NK-92 treated with Interleukin-12 subunit alpha and Interleukin-12 subunit beta, amount 100 ng/mL, for 24 hours (cell line): ENCODE measurements at regions not wholly inside any gene's neighbourhood (a gene's known extent, or its start where the extent isn't known, plus 50 kb on each side); places are given as distances from the start of the nearest gene placed in this dataset.

Source experiments
- DNase-seq: peaks from one replicate; lab custom pipeline; 2025; lab: John Stamatoyannopoulos, UW

DNA sequence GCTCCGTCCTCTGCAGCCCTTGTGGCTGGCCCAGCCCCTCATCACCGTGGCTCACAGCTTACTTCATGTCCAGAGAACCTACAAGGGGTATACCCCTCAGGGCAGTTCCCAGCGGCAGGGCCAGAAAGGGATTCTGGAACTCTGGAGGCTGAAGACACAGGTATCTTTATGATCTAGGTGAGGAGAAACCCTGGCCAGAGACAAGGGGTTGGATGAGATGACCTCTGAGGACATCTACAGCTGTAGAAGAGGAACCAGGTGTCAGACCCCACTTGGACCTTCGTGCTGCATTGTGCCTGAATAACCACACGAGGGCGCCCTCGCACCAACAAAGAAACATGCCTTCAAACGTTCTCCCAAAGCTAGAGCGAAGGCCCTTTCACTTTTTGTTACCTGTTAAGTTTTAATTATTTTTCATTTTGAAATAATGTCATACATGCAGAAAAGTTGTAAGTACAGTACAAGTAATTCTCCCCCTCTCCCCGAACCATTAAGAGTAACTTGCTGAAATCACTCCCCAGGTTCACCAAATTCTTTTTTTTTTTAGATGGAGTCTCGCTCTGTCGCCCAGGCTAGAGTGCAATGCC, 118.7 kb upstream of the SMAD3 start:
- peak; percentile 54 for DNase-seq

DNA sequence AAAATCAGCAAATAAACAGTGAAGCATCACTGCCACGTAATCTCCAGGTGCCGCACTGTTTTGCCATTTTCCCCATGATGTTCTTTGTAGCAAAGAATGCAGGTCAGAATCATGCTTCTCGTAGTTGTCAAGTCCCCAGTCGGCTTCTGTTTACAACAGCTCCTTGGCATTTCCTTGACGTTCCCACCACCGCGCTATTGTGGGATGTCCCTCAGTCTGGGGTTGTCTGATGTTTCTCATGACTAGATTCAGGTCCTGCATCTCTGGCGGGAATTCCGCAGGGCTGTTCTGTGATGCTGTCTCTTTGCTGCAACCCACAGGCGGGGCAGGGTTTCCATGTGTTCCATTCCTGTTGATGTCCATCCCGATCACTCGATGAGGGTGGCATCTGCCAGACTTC, 117.9 kb upstream of the SMAD3 start:
- no peak for DNase-seq

DNA sequence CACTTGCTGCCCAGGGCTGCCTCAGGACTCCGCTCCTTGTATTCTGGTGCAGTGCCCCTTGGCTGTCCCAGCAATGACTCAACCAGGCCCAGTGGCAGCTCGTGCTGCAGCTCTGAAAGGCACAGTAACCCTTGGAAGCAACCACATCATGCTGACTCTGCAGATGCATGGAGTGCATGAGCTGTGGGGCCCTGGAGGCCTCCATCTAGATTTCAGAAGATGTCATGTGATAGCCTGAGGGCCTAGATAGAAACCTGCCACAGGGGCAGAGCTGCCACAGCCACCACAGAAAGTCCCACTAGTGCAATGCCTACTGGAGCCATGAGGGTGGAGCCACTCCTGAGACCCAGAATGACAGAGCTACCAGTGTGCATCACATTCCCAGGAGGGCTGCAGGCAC, 117.1 kb upstream of the SMAD3 start:
- DNase-seq = no peak

DNA sequence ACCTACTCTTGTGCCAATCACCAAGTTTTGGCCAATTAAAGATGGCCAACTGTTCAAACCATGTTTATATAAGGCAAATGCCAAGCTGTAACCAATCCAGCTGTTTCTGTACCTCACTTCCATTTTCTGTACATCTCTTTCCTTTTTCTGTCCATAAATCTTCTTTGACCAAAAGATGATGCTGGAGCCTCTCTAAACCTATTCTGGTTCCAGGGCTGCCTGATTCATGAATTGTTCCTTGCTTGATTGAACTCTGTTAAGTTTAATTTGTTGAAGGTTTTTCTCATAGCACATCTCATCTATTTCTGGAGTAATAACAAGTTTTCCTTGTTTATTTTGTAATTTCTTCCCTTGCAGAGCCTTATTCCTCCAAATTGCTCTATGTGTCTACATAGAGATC, 115.3 kb upstream of the SMAD3 start:
- DNase-seq = no peak

DNA sequence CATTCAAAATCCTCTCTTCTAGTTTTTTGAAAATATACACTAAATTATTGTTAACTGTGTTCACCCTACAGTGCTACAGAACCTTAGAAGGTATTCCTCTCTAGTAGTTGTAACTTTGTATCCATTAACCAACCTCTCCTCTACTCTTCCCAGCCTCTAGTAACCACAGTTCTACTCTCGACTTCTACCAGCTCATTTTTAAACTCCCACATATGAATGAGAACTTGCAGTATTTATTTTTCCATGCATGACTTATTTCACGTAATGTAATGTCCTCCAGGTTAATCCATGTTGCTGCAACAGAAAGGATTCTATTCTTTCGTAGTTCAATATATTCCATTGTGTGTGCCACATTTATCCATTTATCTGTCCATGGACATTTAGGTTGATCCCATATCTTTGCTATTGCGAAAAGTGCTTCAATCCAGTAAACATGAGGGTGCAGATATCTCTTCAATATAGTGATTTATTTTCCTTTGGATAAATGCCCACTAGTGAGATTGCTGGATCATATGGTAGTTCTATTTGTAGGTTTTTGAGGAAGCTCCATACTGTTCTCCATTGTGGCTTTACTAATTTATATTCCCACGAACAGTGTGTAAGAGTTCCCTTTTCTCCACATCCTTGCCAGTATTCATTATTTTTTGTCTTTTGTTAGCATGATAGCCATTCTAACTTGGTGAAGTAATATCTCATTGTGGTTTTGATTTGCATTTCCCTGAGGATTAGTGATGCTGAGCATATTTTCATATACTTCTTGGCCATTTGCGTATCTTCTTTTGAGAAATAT, 113.7 kb upstream of the SMAD3 start:
- DNase-seq = no peak

DNA sequence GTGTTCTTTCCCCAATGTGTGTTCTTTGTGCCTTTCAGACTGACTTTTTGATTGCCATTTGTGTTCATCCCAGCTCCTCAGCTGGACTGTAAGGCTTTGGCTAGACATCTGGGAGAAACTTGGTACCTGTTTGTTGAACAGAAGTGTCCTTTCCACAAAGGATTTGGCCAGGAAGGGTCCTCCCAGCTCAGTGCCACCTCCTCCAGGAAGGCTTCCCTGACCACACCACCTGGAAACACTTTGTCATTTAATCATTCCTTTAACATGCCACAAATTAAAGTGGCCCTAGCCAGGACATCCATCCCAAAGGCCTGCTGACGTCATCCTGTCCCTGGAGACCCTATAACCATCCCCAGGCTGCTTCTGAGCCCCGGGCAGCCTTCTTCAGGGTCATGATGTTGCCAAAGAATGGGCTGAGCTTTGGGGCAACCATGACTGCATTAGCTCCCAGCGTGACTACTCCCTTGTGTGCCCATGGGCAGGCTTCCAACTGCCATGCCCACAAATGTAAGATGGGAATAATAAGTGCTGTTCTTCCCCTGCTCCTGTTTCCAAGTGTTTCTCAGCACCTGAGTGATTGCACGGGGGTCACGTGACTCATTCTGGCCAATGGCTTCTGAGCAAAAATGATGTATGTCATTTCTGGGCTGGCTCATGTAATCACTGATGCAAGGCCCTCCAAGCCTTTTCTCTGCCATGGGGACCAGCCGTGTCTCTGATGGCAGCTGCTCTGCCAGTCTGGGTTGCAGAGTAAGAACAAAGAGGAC, 112.5 kb upstream of the SMAD3 start:
- DNase-seq = no peak

DNA sequence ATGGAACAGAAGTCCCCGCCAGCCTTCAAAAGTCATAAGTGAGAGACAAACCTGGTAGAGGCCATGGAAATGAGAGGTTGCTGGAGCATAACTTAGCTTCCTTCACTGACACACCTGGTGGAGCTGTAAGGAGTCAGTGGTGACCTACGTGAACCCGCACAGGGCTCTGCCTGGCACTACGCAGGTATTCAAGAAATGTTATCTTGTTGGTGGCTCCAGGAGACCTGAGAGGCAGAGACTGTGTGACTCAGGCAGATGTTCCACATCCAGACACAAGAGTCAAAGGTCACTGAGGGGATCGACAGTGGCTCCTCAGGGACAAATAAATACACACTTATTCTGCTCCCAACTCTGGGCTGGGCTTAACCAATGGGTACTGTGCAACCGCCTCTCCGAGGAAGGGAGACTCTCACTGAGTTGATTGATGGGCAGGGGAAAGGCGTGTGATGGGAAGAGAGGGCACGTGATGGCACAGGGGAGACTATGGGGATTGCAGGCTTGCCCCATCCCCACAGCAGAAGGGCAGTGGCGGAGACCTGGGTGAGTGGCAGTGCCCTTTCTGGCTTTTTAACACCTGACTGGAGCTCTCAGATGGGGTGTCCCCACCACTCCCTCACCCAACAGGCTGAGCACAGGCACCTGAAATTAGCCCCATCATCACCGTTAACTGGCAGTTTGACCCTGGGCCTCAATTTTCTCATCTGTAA, 111.7 kb upstream of the SMAD3 start:
- DNase-seq = no peak

DNA sequence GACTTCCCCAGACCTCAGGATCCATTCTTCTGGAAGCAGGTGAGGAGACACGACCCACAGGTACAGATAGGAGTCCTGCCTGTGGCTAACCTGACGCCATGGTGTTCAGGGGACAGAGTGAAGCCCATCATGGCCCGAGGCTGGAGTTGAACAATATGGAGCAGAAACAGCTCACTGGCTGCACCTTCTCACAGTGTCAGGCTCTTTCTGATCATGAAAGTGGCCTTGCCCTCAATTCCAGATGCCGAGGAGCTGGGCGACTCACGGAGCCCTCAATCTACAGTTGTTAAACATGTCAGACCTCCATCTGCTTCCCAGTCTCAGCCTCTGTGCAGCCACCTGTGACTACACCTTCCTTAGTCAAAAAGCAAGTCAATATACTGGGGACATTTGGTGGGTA, 110.8 kb upstream of the SMAD3 start:
- DNase-seq = no peak

DNA sequence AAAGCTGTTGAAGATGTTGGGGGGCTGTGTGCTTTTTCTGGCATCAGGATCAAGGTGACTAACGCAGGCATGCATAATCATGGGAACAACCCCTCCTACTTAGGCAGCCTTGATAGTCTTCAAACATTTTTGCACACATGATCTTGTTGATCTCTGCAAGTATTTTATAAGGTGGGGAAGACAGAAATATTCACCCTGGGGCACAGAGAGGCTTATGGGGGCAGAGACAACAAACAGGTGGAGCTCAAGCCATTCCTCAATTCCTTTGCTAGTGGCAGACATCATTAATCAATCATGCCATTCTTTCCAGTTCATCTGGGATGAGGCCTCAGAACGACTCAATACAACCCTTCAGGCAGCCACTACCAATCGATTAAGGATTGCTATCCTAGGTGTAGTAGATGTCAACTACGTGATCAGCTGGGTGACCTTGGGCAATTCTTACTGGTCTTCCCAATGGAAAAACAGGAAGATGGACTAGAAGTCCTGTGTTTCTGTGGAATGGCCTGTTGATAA, 110.3 kb upstream of the SMAD3 start:
- DNase-seq = no peak

DNA sequence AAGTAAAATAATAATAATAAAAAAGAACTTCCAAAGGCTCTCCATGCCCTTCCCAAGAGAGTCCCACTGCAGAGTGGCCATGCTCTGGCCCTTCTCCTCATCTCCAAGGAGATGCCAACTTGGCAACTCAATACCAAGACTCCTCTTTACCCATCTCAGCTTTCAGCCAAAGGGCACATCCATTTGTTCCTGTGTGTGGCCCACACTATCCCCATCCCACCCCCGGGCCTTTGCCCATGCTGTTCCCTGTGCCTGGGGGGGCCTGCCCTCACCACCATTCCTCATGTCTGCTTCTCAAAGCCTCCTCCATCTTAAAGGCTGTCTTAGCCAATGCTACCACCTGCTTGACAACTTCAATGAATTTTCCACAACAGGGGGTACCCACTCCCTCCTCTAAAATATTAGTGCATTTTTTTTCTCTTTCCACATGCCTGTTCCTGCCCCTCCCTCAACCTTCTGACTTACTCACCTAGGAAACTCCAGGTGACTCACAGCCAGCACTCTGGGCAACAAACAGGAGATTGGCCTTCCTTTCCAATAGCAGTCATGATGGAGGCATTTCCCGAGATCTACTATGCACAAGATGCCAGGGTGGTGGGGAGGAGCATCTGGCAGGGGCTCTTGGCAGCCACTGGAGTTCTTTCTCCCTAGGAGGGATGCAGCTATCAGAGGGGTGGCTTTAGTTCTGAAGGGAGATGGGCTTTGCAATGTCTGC, 109.4 kb upstream of the SMAD3 start:
- no peak for DNase-seq

DNA sequence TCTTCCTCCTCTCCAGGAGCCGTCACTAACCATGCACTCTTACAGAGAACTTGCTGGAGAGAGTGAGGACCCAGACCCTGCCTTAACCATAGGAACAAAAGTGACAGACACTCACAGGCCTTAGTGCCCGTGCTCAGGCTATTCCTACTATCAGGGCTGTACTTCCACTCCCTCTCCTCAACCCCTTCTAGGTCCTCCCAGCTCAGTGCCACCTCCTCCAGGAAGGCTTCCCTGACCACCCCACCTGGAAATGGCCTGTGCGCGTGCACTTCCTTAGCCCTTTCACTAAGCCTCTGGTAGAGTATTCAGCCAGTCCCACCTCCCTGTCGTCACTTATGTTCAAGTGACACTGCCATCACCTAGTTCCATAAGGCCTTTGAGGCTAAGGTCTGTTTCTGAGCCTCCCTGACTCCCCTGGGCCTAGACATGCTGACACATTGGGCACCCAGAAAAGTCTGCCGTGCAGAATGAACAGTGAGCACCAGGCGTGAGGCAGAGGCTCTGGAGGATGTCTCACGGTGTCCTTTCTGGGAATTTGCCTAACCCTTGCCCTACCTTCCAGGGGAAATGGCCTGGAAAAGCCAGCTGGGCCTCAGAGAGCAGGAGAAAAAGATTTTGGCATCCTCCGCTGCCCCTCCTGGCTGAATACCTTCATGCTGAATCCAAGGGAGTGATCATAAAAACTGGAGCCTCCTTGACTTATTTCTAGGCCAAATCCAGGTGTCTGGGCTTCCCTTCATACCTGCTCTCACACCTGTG, 108.6 kb upstream of the SMAD3 start:
- DNase-seq = no peak

DNA sequence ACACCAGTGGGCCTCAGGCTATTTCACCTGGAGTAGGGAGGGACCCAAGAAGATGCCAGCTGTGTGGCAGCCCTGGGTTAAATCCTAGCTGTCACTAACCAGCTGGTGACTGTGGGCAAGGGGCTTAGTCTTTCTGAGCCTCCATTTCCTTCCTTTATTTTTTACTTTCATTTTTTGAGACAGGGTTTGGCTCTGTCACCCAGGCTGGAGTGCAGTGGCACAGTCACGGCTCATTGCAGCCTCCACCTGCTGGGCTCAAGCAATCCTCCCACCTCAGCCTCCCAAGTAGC, 108.0 kb upstream of the SMAD3 start:
- no peak for DNase-seq

DNA sequence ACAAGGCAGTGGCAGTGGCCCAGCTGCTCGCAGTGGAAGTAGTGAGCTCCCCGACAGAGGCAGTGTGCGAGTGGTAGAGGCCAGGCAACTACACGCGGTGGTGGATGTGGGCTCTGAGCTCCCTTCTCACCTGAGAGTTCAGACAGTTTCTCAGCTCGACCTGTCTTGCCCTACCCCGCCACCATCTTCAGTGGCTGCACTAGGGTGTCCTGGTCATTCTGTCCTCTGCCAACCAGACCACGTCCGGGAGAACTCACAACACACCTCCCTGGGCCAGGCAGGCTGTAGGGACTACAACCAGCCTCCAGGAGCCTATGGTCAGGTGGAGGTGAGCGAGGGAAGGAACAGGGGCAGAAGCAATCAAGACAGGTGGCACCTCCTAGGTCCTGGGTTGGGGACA, 106.3 kb upstream of the SMAD3 start:
- no peak for DNase-seq

DNA sequence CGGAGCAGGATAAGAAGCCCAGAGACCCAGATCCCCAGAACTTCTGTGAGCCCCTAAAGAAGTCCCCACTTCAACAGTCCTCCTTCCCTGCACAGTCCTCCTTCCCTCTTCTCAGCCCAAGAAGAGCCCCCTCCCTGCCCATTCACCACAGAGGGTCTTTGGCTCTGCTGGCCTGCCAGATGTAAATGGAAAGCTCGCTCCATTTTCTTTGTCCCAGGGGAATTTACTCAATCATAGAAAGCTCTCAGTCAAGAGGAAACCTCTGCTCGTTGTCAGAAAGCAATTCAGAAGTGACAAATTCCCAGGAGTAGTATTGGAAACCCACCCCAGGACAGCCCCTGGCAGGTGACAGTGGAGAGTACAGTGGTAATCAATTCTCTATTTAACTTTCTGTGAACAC, 105.5 kb upstream of the SMAD3 start:
- DNase-seq = no peak

DNA sequence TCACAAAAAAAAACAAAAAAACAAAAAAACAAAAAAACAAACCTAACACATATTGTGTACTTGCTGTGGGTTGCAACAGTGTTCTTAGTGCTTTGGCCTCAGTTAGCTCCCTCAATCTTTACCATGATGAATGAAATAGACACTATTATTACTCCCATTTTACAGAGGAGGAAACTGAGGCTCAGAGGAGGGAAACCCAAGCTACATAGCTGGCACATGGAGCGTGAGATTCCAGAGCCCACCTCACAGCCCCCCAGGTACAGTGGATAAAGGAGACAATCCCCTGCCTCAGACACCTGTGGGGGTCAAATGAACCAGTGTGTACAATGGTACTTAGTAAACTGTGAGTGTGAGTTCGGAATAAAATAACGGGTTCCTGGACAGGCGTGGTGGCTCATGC, 104.9 kb upstream of the SMAD3 start:
- DNase-seq = no peak

DNA sequence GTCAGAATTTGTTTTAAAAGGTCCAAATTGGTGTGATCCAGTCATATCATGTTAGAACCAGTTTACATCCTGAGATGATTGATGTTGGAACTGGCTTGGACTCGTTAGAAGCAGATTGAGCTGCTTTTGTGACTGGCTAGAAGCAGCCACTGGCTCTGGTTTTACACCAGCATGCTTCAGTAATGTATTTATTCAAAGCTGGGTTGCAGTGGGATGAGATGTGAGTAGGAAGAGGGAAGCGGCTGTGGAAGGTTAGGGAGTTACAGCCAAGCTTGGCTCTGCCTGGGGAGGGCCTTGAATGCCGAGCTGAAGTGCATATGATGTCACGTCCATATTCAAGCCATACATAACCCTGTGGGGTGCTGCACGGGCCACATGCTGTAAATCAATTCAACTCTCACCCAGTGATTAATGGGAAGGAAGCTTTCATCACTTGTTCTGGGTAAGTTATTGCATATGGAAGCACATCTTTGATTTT, 104.0 kb upstream of the SMAD3 start:
- DNase-seq = no peak

DNA sequence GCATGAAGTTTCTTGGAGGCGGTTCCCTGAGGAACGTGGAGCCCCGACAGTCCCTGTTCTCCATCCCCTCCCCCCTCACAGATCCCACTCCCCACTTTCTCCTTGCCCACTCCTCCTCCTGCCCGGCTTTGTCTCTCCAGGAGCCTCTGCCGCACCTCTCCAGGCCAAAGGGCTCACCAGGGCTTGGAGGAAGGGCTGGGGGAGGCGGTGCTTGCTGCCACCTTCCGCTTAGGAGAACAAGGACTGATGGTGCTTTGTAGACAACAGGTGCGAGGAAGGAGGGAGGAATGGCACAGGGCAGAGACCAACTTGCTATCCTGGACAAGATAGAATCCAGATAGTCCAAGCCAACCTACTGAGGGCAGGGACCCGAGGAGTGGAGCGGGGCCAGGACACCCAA, 103.5 kb upstream of the SMAD3 start:
- DNase-seq = no peak

DNA sequence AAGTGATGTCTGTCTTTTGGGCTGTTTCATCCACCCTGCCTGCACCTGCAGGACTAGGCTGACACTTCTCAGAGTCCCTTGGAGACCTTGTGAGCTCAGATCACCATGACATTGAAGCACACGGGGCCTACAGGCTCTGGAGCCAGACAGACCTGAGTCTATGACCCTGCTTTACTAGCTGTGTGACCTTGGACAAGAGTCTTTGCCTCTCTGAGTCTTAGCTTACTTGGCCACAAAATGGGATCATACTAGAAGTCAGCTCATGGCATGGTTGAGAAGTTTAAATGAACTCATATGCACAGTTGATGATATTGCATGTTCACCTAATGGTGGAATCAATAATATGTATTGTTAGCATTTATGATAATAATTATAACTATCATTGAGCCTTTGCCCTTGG, 102.9 kb upstream of the SMAD3 start:
- DNase-seq = no peak

DNA sequence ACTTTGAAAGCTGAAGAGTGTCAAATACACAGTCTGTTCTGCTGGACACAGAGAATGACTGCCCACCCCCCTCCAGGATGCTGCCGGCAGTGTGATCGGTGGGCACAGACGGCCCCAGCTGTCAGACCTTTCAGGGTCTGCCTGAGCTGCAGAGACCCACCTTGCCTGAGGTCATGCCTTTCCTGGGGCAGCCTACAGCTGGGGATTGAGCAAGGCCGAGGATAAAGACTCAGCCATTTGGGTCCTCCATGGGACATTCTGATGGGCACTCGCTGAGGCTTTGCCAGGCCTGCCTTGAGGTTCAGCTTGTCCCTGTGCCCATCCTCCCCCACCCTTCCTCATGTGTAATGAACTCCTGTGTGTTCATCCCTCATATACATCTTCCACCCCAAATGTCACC, 102.3 kb upstream of the SMAD3 start:
- DNase-seq = no peak

DNA sequence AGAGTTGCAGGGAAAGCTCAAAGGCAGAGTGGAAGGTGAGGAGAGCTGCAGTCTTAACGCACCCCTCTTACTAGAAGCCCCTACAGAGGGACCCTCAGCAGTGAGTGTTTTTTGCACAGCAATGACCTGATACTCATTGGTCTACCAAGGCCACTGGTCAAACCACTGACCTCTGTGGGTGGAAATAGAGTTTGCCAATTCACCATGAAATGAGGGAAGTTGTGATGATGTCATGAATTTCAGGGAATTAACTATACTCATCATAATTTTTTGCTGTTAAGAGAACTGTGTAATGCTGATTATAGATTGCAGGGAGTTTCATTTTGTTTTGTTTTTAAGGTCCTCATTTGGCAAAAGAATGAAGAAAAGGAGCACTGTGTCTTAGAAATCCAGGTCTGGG, 101.7 kb upstream of the SMAD3 start:
- DNase-seq = no peak

DNA sequence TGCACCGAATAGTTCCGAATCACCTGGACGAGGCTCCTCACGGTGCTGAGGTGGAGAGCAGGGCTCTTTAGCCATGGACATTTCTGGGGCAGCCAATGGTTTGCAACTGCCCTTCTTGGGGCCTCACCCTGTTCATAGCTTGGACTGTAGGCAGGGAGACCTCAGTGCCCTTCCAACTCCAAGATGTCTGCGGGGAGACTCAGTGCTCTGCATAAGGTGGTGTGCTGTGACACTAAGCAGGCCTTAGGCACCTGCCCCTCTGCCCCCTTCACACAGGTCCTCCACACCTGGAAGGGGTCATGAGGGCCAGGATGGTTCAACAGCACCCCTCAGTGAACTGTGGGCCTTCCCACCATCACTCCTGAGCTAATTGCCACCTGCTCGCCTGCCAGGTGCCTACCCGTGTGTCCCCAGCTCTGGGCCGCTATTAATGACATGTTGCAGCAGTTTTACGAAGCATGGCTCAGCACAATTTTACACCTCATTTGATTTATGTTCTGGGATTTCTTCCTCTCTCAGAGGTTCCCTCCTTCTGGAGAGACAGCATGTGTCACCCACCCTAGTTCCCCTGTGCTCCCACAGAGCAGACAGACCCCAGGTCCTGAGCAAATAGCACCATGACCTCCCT, 101.2 kb upstream of the SMAD3 start:
- no peak for DNase-seq
